ENCODE measurements at regions not wholly inside any gene's neighbourhood (a gene's known extent, or its start where the extent isn't known, plus 50 kb on each side); places are given as distances from the start of the nearest gene placed in this dataset.

DNA sequence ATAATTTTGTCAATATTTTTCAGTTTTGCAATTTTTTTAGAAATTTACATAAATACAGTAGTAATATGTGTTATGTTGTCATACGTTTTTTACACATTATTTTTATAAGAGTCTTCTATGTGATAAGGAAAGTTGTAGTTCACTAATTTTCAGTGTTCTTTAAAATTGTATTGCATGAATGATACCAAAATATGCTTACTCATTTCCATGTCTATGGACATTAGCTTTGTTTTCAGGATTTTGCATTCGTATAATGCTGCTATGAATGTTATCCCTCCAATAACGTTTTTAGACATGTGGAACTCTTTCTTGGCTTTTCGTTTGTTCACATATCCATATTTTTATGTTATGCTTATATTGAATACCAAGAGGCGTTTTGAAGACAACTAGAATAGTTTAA lies 260.0 kb downstream of the ARL4A start:
- Histone ChIP-seq H2AFZ (no peak overlapping the region), H3K9me2 (ENCODE audit: insufficient read depth) (no peaks in the 10 kb centered on the region), H3K27ac (no peak overlapping the region), H4K20me1 (ENCODE audit: insufficient read depth) (no peaks in the 10 kb centered on the region), H3K9me3 (ENCODE audit: low read depth) (no peaks in the 10 kb centered on the region), H3K4me3 (no peak overlapping the region), H3K4me1 (ENCODE audit: insufficient read depth) (no peaks in the 10 kb centered on the region), H3F3A (ENCODE audit: insufficient read depth) (no peaks in the 10 kb centered on the region), H3K36me3 (ENCODE audit: low read depth) (no peaks in the 10 kb centered on the region), H3K9ac (no peak overlapping the region), H3K79me2 (ENCODE audit: insufficient read depth) (no peaks in the 10 kb centered on the region), H3K27me3 (replicated peaks; ENCODE audit: insufficient read depth) (no peaks in the 10 kb centered on the region), H3K4me2 (ENCODE audit: unreplicated experiment) (no peak overlapping the region)
- 52% methylated on average over 5 of the region's 5 CpGs for WGBS, 2 experiments (ENCODE audit: low coverage in 1 of 2, low lambda C conversion rate in 2 of 2, missing lambda C conversion rate in 2 of 2)
- in situ Hi-C loops (cut with MboI): no loop called here
- no peak for DNase-seq
- TF ChIP-seq EZH2 (IDR thresholded peaks at IDR 0.05; ENCODE audit: insufficient read depth, poor library complexity, severe bottlenecking) (no peak), EZH2phosphoT487 (IDR thresholded peaks at IDR 0.05; ENCODE audit: insufficient read depth, low read depth) (no peak)

DNA sequence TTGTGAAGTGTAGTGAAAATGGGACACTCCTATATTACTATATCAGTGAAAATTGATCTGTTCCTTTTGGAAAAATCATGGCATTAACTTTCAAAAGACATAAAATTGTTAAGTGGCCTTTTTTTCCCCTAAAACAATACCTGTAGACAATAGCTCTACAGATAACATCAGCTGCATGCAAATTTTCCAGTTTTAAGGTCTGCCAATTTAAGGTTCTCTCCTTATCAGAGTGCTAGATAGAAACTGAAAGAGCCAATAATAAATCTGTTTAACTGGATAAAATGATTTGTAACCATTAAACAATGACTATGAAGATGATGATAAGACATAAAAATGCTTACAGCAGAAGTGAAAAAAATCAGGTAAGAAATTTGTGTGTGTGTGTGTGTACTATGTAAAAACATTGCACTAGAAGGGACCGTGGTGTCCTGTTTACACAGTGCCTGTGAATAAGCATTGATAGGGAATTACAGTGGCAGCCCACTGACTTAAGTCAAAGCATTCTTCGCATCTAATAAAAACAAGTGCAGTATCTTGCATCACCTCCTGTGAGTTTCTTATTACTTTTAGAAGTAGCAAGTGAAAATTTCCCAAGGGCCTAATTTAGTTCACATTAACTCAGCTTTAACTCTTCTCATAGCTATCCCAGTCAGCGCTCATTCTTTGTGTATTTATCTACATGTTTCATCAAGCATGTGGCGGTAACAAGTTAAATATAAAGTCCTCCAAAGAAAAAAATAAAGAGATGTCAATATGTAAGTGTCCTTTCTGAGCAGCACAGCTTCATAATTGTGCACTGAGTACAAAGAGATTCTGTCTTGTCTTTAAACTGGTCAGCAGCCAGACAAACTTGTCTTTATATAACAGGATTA lies 261.9 kb downstream of the ARL4A start:
- Histone ChIP-seq H3K4me3 (no peak overlapping the region), H3K9me2 (ENCODE audit: insufficient read depth) (no peaks in the 10 kb centered on the region), H4K20me1 (ENCODE audit: insufficient read depth) (no peaks in the 10 kb centered on the region), H3K36me3 (ENCODE audit: low read depth) (no peaks in the 10 kb centered on the region), H3K9me3 (ENCODE audit: low read depth) (no peaks in the 10 kb centered on the region), H2AFZ (no peak overlapping the region), H3K27ac (no peak overlapping the region), H3K4me2 (ENCODE audit: unreplicated experiment) (no peak overlapping the region), H3K27me3 (replicated peaks; ENCODE audit: insufficient read depth) (no peaks in the 10 kb centered on the region), H3F3A (ENCODE audit: insufficient read depth) (no peaks in the 10 kb centered on the region), H3K9ac (no peak overlapping the region), H3K4me1 (ENCODE audit: insufficient read depth) (no peaks in the 10 kb centered on the region), H3K79me2 (ENCODE audit: insufficient read depth) (no peaks in the 10 kb centered on the region)
- 69 to 76% methylated on average over 4 of the region's 4 CpGs for WGBS, 2 experiments (ENCODE audit: low coverage in 1 of 2, low lambda C conversion rate in 2 of 2, missing lambda C conversion rate in 2 of 2)
- DNase-seq: no peak
- in situ Hi-C loops (cut with MboI): no loop called here
- TF ChIP-seq EZH2phosphoT487 (IDR thresholded peaks at IDR 0.05; ENCODE audit: insufficient read depth, low read depth): no peak
- TF ChIP-seq EZH2 (IDR thresholded peaks at IDR 0.05; ENCODE audit: insufficient read depth, poor library complexity, severe bottlenecking): no peak

DNA sequence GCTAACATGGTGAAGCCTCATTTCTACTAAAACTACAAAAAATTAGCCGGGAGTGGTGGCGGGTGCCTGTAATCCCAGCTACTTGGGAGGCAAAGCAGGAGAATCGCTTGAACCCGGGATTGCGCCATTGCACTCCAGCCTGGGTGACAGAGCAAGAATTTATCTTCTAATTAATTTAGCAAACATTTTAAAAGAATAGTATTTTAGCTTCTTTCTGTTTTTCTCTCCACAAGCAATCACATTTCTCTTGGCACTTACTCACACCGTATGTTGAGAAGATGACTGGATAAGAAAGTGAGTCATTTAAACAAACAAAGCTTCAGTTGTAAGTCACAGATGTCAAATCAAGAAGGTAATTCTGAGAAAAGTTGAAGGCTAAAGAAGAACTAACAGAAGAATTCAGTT lies 264.0 kb downstream of the ARL4A start:
- Histone ChIP-seq H3F3A (ENCODE audit: insufficient read depth) (no peaks in the 10 kb centered on the region), H3K4me3 (no peak overlapping the region), H2AFZ (no peak overlapping the region), H3K36me3 (ENCODE audit: low read depth) (no peaks in the 10 kb centered on the region), H3K4me2 (ENCODE audit: unreplicated experiment) (no peak overlapping the region), H3K9me2 (ENCODE audit: insufficient read depth) (no peaks in the 10 kb centered on the region), H3K9me3 (ENCODE audit: low read depth) (no peaks in the 10 kb centered on the region), H3K27ac (no peak overlapping the region), H3K27me3 (replicated peaks; ENCODE audit: insufficient read depth) (no peaks in the 10 kb centered on the region), H3K4me1 (ENCODE audit: insufficient read depth) (no peaks in the 10 kb centered on the region), H3K79me2 (ENCODE audit: insufficient read depth) (no peaks in the 10 kb centered on the region), H3K9ac (no peak overlapping the region), H4K20me1 (ENCODE audit: insufficient read depth) (no peaks in the 10 kb centered on the region)
- TF ChIP-seq EZH2 (IDR thresholded peaks at IDR 0.05; ENCODE audit: insufficient read depth, poor library complexity, severe bottlenecking) (no peak), EZH2phosphoT487 (IDR thresholded peaks at IDR 0.05; ENCODE audit: insufficient read depth, low read depth) (no peak)
- in situ Hi-C loops (cut with MboI): no loop called here
- peak; percentile 66 for DNase-seq
- WGBS, 2 experiments (ENCODE audit: low coverage in 1 of 2, low lambda C conversion rate in 2 of 2, missing lambda C conversion rate in 2 of 2): 81 to 82% methylated on average over 6 of the region's 6 CpGs

DNA sequence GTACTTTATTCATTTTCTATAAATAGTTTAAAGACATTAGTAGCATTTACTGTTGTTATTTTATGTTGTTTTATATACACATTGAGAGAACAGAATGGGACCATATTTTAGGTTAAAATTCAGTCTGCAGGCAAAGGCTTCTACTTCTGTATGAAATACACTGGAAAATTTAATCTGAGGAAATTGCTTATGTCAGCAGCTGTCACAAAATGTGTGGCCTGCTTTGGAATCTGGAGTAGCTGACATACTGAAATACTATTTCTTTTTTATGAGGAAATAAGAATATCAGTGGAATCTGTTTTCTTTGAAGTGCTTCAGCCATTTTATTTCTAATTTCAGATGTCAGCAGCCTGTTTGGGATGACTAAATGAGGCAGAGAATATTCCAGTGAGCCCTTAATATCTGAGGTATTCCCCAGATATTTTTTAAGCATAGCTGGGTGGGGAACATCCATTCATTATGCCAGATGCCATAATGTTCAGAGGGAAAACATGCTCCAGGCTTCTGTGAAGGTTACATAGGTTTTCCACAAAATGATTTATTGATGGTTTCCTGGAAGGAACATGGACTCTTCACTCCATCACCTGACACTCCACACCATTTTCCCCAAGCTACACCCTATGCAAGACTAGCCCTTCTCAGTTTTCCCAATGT lies 267.1 kb downstream of the ARL4A start:
- H3K4me1 ChIP-seq (ENCODE audit: insufficient read depth): no peaks in the 10 kb centered on the region
- H3K4me3 ChIP-seq: no peak overlapping the region
- no peak overlapping the region for H2AFZ ChIP-seq
- no peaks in the 10 kb centered on the region for H3K27me3 ChIP-seq (replicated peaks; ENCODE audit: insufficient read depth)
- H3K4me2 ChIP-seq (ENCODE audit: unreplicated experiment): no peak overlapping the region
- in situ Hi-C loops (cut with MboI): no loop called here
- DNase-seq: no peak
- no peak overlapping the region for H3K27ac ChIP-seq
- no peaks in the 10 kb centered on the region for H3K79me2 ChIP-seq (ENCODE audit: insufficient read depth)
- H3F3A ChIP-seq (ENCODE audit: insufficient read depth): no peaks in the 10 kb centered on the region
- H3K9me2 ChIP-seq (ENCODE audit: insufficient read depth): no peaks in the 10 kb centered on the region
- H3K9ac ChIP-seq: no peak overlapping the region
- H3K9me3 ChIP-seq (ENCODE audit: low read depth): no peaks in the 10 kb centered on the region
- no peaks in the 10 kb centered on the region for H4K20me1 ChIP-seq (ENCODE audit: insufficient read depth)
- no peak for TF ChIP-seq EZH2 (IDR thresholded peaks at IDR 0.05; ENCODE audit: insufficient read depth, poor library complexity, severe bottlenecking)
- no peak for TF ChIP-seq EZH2phosphoT487 (IDR thresholded peaks at IDR 0.05; ENCODE audit: insufficient read depth, low read depth)
- no peaks in the 10 kb centered on the region for H3K36me3 ChIP-seq (ENCODE audit: low read depth)

Data from GM23248 (cell line).